CD8-positive, alpha-beta memory T cell (primary cell): ENCODE measurements at regions not wholly inside any gene's neighbourhood (a gene's known extent, or its start where the extent isn't known, plus 50 kb on each side); places are given as distances from the start of the nearest gene placed in this dataset.

Experiments
- CTCF ChIA-PET: fragments of 350-600 bp; sonication (Branson Sonifier 250); formaldehyde crosslinking; loops from one replicate; lab custom pipeline; 2021; ENCODE audit warnings: antibody characterized with exemption; lab: Charles Lee
- POLR2A ChIA-PET: fragments of 350-600 bp; sonication (Branson Sonifier 250); formaldehyde crosslinking; loops from one replicate; lab custom pipeline; 2021; ENCODE audit warnings: antibody characterized with exemption; lab: Charles Lee
- DNase-seq, 5 donors: peaks; one replicate each; pipeline versions ENCODE4 v3.0.0 to v3.0.0-alpha.2; 2020 to 2022; ENCODE audit warnings: mixed read lengths in 1 of 5
- H3K27ac ChIP-seq: one replicate; pipeline ENCODE4 v1.7.0; 2013; ENCODE audit warnings: low read depth, mild to moderate bottlenecking, low read length, moderate library complexity
- H3K27me3 ChIP-seq: 2 replicates; pipeline ENCODE4 v1.7.0; 2013; ENCODE audit warnings: low read length, mild to moderate bottlenecking; ENCODE audit not compliant: insufficient read depth, poor library complexity, severe bottlenecking
- H3K36me3 ChIP-seq: 2 replicates; pipeline ENCODE4 v1.7.0; 2013; ENCODE audit warnings: mild to moderate bottlenecking, low read length, moderate library complexity; ENCODE audit not compliant: insufficient read depth
- H3K4me1 ChIP-seq: 2 replicates; pipeline ENCODE4 v1.7.0; 2013; ENCODE audit warnings: mild to moderate bottlenecking, low read length, moderate library complexity; ENCODE audit not compliant: insufficient read depth
- H3K4me3 ChIP-seq: 2 replicates; pipeline ENCODE4 v1.7.0; 2013; ENCODE audit warnings: mild to moderate bottlenecking, low read length
- H3K9me3 ChIP-seq: 2 replicates; pipeline ENCODE4 v1.7.0; 2013; ENCODE audit warnings: mild to moderate bottlenecking, low read length
- H3K27ac Mint-ChIP-seq, 8 donors: one replicate each; pipeline ENCODE4 v1.8.0; 2020 to 2021; ENCODE audit warnings: mixed read lengths in 8 of 8, mild to moderate bottlenecking in 6 of 8, inconsistent platforms in 3 of 8, moderate library complexity in 3 of 8
- H3K27me3 Mint-ChIP-seq, 2 donors: one replicate each; pipeline ENCODE4 v1.8.0; 2020 to 2021; ENCODE audit warnings: mixed read lengths in 2 of 2, mild to moderate bottlenecking in 1 of 2, moderate library complexity in 1 of 2
- H3K36me3 Mint-ChIP-seq, 3 donors: one replicate each; pipeline ENCODE4 v1.8.0; 2020 to 2021; ENCODE audit warnings: mixed read lengths in 3 of 3, inconsistent platforms in 1 of 3, mild to moderate bottlenecking in 1 of 3
- H3K4me1 Mint-ChIP-seq, 3 donors: one replicate each; pipeline ENCODE4 v1.8.0; 2020 to 2021; ENCODE audit warnings: mixed read lengths in 3 of 3, inconsistent platforms in 1 of 3, mild to moderate bottlenecking in 1 of 3
- H3K4me3 Mint-ChIP-seq, 7 donors: one replicate each; pipeline ENCODE4 v1.8.0; 2020 to 2021; ENCODE audit warnings: mixed read lengths in 7 of 7, mild to moderate bottlenecking in 6 of 7, moderate library complexity in 4 of 7, inconsistent platforms in 2 of 7
- H3K9me3 Mint-ChIP-seq, 5 donors: one replicate each; pipeline ENCODE4 v1.8.0; 2020 to 2022; ENCODE audit warnings: mixed read lengths in 5 of 5, mild to moderate bottlenecking in 3 of 5, moderate library complexity in 2 of 5, inconsistent platforms in 1 of 5

DNA sequence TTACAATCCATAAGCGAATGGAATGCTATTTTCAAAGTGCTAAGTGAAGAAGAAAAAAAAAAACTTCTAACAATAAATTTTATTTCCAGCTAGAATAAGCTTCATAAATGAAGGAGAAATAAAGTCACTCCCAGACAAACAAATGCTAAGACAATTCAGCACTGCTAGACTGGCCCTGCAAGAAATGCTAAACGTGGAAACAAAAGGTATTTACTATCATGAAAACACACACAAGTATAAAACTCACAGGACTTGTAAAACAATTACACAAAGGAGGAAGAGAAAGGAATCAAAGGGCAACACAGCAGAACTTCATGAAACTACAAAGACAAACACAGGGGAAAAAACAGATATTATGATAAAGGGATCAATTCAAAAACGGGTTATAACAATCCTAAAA, 85.8 kb upstream of the NELL2 start:
- Histone ChIP-seq H3K4me3 (no peak overlapping the region), H3K4me1 (no peaks in the 10 kb centered on the region), H3K36me3 (no peaks in the 10 kb centered on the region), H3K27me3 (no peaks in the 10 kb centered on the region), H3K9me3 (no peaks in the 10 kb centered on the region), H3K27ac (no peak overlapping the region)
- no peak overlapping the region for H3K27ac Mint-ChIP-seq
- POLR2A ChIA-PET = no interaction called here
- H3K4me1 Mint-ChIP-seq = no peaks in the 10 kb centered on the region
- H3K4me3 Mint-ChIP-seq = no peak overlapping the region
- H3K9me3 Mint-ChIP-seq = peaks cover 7 to 18% (median 10%) of the 10 kb centered on the region in 5 donors
- peaks cover 1 to 23% of the 10 kb centered on the region in 2 donors for H3K27me3 Mint-ChIP-seq
- no peak for DNase-seq
- CTCF ChIA-PET = interaction anchor here (2.0 kb wide), 1 partner anchor 13 kb away, joined by 6 read pairs; no protein-coding TSS in a partner anchor
- peaks cover 0 to 1% (median 0%) of the 10 kb centered on the region in 3 donors for H3K36me3 Mint-ChIP-seq

- Histone ChIP-seq H3K4me1 (no peaks in the 10 kb centered on the region), H3K27ac (no peak overlapping the region), H3K36me3 (no peaks in the 10 kb centered on the region), H3K4me3 (no peak overlapping the region), H3K27me3 (no peaks in the 10 kb centered on the region), H3K9me3 (no peaks in the 10 kb centered on the region)
- peaks cover 0 to 1% (median 0%) of the 10 kb centered on the region in 3 donors for H3K36me3 Mint-ChIP-seq
- no peak for DNase-seq
- no peak overlapping the region for H3K27ac Mint-ChIP-seq
- H3K4me1 Mint-ChIP-seq = no peaks in the 10 kb centered on the region
- CTCF ChIA-PET = interaction anchor here (2.0 kb wide), 1 partner anchor 12 kb away, joined by 6 read pairs; no protein-coding TSS in a partner anchor
- peaks cover 1 to 23% of the 10 kb centered on the region in 2 donors for H3K27me3 Mint-ChIP-seq
- POLR2A ChIA-PET = no interaction called here
- H3K9me3 Mint-ChIP-seq = peaks cover 7 to 18% (median 9%) of the 10 kb centered on the region in 5 donors
- no peak overlapping the region for H3K4me3 Mint-ChIP-seq
These were observed 84.7 kb upstream of the NELL2 start for GRCh38 chr12:44960856-44961255.

GRCh38 chr12:44960423-44960822, 84.3 kb upstream of the NELL2 start:
- ChIA-PET CTCF (interaction anchor here (2.0 kb wide), 1 partner anchor 11 kb away, joined by 6 read pairs; no protein-coding TSS in a partner anchor), POLR2A (no interaction called here)
- Histone ChIP-seq H3K27me3 (no peaks in the 10 kb centered on the region), H3K27ac (no peak overlapping the region), H3K36me3 (no peaks in the 10 kb centered on the region), H3K4me3 (no peak overlapping the region), H3K4me1 (no peaks in the 10 kb centered on the region), H3K9me3 (no peaks in the 10 kb centered on the region)
- H3K27ac Mint-ChIP-seq = no peak overlapping the region
- H3K9me3 Mint-ChIP-seq = peaks cover 5 to 18% (median 7%) of the 10 kb centered on the region in 5 donors
- DNase-seq = no peak
- H3K4me1 Mint-ChIP-seq = no peaks in the 10 kb centered on the region
- H3K36me3 Mint-ChIP-seq = peaks cover 0 to 1% (median 0%) of the 10 kb centered on the region in 3 donors
- H3K27me3 Mint-ChIP-seq = peaks cover 1 to 23% of the 10 kb centered on the region in 2 donors
- no peak overlapping the region for H3K4me3 Mint-ChIP-seq

DNA sequence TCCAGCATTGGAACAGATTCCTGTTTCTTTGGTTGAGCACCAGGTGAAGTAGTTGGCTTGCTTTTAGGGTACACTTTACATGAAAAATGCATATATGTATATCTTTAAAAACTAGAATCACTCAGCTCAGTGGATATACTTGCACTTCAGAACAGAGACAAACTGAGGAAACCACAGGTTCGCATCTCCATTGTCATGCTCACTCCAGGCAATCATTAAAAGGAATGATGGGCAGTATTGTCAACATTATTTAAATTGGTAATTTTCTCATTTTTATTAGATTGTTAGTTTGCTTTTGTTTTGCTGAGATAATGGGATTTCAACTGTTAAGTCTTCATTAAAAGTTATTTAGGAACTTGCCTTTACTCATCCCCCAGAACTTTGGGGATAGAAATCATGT, 71.0 kb upstream of the NELL2 start:
- H3K27me3 ChIP-seq = no peaks in the 10 kb centered on the region
- ChIA-PET CTCF (no interaction called here), POLR2A (no interaction called here)
- no peaks in the 10 kb centered on the region for H3K4me1 ChIP-seq
- no peak overlapping the region for H3K4me3 Mint-ChIP-seq
- DNase-seq = no peak
- no peaks in the 10 kb centered on the region for H3K36me3 Mint-ChIP-seq
- no peaks in the 10 kb centered on the region for H3K36me3 ChIP-seq
- H3K27ac ChIP-seq = no peak overlapping the region
- H3K4me3 ChIP-seq = no peak overlapping the region
- peaks cover 7 to 32% of the 10 kb centered on the region in 2 donors for H3K27me3 Mint-ChIP-seq
- H3K9me3 Mint-ChIP-seq = no peaks in the 10 kb centered on the region
- H3K27ac Mint-ChIP-seq = no peak overlapping the region
- peaks cover 3 to 4% (median 4%) of the 10 kb centered on the region in 3 donors for H3K4me1 Mint-ChIP-seq
- H3K9me3 ChIP-seq = no peaks in the 10 kb centered on the region

DNA sequence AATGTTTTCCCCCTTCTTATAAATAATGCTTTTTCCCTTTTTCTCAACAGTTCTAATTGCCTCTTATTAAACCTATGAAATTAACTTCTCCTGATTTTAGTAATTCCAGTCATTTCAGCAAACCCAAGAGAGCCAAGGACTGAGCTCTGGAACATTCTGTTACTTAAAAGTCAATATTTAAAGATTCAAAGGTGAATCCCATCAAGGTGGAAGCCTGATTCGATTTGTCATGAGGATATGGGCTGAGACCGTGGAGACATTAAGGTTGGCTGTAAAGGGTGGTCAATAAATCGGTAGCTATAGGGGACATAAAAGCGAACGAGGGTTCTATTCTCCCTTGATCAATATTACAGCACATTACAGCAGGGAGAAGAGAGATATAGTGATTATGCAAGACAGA, 66.6 kb upstream of the NELL2 start:
- Histone ChIP-seq H3K27ac (no peak overlapping the region), H3K27me3 (no peaks in the 10 kb centered on the region), H3K36me3 (no peaks in the 10 kb centered on the region), H3K4me3 (no peak overlapping the region), H3K4me1 (no peaks in the 10 kb centered on the region), H3K9me3 (no peaks in the 10 kb centered on the region)
- Mint-ChIP-seq H3K27ac (no peak overlapping the region), H3K27me3 (peaks cover 4 to 14% of the 10 kb centered on the region in 2 donors), H3K36me3 (no peaks in the 10 kb centered on the region), H3K4me3 (no peak overlapping the region), H3K9me3 (peaks cover 0 to 3% (median 0%) of the 10 kb centered on the region in 5 donors), H3K4me1 (no peaks in the 10 kb centered on the region)
- CTCF ChIA-PET = no interaction called here
- POLR2A ChIA-PET = no interaction called here
- DNase-seq = no peak

DNA sequence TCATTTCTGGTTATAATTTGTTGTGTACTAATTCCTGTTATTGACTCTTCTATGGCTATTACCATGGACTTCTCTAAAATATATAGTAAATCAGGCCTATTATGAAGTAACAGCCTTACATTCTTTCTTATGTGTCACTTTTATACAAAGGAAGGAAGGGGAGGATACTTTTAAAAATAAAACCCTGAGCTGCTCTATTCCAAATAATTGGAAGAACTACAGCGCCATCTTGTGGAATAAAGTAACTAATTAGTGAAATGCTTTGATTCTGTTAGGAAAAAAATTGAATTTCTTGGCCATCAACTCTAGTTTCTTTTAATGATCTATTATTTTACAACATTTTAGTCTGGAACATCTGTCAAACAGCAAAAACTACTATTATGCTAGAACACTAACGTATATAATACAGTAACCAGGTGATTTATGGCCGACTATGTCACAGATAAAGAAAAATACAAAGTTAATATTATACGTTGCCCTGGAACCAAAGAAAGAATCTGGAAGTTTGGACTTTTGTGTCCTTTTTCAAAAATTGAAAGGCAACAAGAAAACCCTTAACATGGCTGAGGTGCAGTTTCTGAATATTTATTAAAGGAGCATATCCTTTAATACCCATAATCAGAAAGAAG, 55.0 kb upstream of the NELL2 start:
- Mint-ChIP-seq H3K27me3 (peaks cover 3 to 10% of the 10 kb centered on the region in 2 donors), H3K9me3 (no peaks in the 10 kb centered on the region), H3K27ac (no peak overlapping the region), H3K4me3 (no peak overlapping the region), H3K36me3 (no peaks in the 10 kb centered on the region), H3K4me1 (peaks cover 2 to 12% (median 6%) of the 10 kb centered on the region in 3 donors)
- H3K4me1 ChIP-seq = no peaks in the 10 kb centered on the region
- no peak overlapping the region for H3K4me3 ChIP-seq
- ChIA-PET CTCF (interaction anchor here (0.7 to 4.1 kb wide), 11 partner anchors 10 to 923 kb away, joined by 3 to 18 read pairs (median 5); no protein-coding TSS in a partner anchor), POLR2A (no interaction called here)
- no peaks in the 10 kb centered on the region for H3K9me3 ChIP-seq
- H3K36me3 ChIP-seq = no peaks in the 10 kb centered on the region
- no peaks in the 10 kb centered on the region for H3K27me3 ChIP-seq
- no peak overlapping the region for H3K27ac ChIP-seq
- DNase-seq = peak in 2 of 5 donors; percentile 61 to 67

- no peak overlapping the region for H3K4me3 ChIP-seq
- CTCF ChIA-PET = interaction anchor here (2.3 to 4.1 kb wide), 3 partner anchors 117 to 913 kb away, joined by 15 to 18 read pairs (median 18); no protein-coding TSS in a partner anchor
- no peaks in the 10 kb centered on the region for H3K9me3 ChIP-seq
- Mint-ChIP-seq H3K4me1 (peaks cover 2 to 12% (median 6%) of the 10 kb centered on the region in 3 donors), H3K27ac (peak overlapping the region in 1 of 8 donors; percentile 29), H3K4me3 (no peak overlapping the region), H3K27me3 (peaks cover 3 to 10% of the 10 kb centered on the region in 2 donors), H3K9me3 (no peaks in the 10 kb centered on the region), H3K36me3 (no peaks in the 10 kb centered on the region)
- POLR2A ChIA-PET = no interaction called here
- no peaks in the 10 kb centered on the region for H3K4me1 ChIP-seq
- H3K27ac ChIP-seq = no peak overlapping the region
- no peaks in the 10 kb centered on the region for H3K36me3 ChIP-seq
- no peak for DNase-seq
- H3K27me3 ChIP-seq = no peaks in the 10 kb centered on the region
These were observed 53.2 kb upstream of the NELL2 start for GRCh38 chr12:44929236-44929885.
